GM21423 (cell line): ENCODE measurements at regions not wholly inside any gene's neighbourhood (a gene's known extent, or its start where the extent isn't known, plus 50 kb on each side); places are given as distances from the start of the nearest gene placed in this dataset.

ENCODE experiments used
- ATAC-seq: cut with Tn5 transposase; IDR thresholded peaks from one replicate; pipeline ENCODE4 v1.9.1; 2021; ENCODE audit warnings: mild to moderate bottlenecking, moderate library complexity; ENCODE audit not compliant: unreplicated experiment

- no peak for ATAC-seq
Observed at GRCh38 chr20:16124491-16124890, 448.8 kb downstream of the KIF16B start.

DNA sequence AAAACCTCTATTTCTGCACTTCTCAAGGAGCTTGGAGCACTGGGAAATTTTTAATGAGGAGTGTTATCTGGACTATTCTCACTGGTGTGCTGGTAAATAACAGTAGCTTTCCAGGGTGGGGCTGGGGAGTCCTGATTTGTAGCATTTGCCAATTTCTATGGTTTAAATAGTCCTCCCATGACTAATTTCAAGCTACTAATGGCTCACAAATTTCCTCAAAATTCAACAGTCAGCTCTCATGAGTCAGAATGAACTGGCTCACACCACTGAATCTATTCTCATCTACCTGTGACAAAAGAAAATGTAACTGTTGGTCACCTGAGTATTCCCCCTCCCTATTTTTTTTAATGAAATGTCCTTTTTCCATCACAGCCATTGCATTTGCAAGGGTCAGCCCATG, 449.6 kb downstream of the KIF16B start:
- ATAC-seq = no peak

DNA sequence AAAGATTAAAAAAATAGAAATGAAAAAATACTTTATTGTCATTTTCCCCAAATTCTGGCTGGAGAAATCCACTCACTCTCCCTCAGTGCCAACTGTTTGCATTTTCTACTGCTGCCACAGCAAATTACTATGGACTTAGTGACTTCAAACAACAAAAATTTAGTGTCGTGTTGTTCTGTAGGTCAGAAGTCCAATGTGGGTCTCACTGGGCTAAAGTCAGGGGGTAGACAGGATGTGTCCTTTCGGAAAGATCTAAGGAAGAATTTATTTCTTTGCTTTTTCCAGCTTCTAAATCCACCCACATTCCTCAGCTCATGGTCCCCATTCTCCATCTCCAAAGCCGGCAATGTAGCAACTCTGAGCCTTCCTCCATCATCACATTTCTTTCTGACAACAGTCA, 453.3 kb downstream of the KIF16B start:
- no peak for ATAC-seq

- no peak for ATAC-seq
Observed at GRCh38 chr20:16115911-16116552, 457.2 kb downstream of the KIF16B start.

DNA sequence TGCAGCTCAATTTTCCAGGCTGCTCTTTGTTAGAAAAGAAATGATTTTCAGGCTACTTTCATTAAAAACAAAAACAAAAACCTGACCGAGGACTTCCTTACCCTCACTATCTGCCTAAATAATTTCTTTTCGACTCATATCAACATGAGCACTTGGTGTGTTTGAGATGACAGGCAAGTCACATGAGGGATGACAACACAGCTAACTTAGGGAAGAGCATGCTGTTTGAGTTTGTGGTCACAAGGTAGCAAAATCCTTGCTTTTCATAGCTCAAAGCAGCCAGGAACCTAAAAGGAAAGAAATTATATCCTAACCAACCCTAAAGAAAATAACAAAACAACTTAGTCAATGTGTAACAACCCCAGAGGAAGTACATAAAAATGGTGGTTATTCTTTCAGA, 459.5 kb downstream of the KIF16B start:
- no peak for ATAC-seq

DNA sequence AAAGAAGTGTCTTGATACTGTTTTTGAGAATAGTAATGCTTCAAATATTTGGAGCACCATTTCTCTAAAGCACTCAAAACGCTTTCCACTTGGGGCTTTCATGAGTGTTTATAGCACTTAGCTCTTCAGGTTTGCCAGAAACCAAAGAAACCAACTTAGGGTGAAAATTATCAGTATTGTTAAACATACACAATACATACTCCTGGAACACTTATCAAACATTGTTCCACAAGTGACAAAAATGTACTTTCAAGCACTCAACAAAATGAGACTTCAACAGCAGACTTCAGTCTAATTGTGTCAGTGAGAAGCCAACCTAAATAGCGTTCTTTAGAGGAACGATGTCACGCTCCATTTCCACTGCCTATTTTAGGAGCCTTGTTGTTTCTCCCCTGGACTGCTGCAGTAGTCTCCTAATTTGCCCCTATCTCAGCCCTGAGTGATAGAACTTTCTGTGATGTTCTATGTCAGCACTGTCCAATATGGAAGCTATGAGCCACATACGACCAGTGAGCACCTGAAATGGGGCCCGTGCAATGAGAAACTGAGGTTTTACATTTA, 461.3 kb downstream of the KIF16B start:
- ATAC-seq = no peak

DNA sequence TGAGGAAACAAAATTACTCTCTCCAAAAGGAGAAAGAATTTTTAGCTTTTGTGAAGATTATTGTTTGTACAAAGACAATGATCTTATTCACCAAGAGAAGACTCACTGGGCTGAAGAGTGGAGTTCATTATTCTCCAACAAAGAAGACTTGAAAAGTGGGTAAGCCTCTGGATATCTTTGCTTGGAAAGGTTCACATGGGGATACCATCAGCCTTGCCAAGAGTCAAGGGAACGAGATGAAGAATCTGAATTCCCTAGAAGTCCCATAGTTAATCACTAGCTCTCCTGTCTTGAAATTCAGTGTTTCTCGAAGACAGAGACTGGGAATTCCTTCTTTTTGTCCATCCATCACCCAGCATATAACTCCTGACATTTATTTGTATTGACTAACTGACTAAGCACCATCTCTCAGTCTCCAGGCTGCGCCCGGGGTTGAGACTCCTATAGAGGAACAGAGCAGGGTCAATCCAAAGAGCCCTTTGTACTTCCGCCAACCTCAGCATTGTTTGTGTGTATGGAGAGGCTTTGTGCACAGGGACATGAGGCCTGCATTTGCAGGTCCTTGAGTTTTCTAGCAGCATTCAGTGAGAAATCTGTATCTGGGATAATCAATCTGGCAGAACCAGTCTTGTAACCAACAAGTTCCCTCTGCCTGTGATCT, 461.9 kb downstream of the KIF16B start:
- ATAC-seq = no peak

DNA sequence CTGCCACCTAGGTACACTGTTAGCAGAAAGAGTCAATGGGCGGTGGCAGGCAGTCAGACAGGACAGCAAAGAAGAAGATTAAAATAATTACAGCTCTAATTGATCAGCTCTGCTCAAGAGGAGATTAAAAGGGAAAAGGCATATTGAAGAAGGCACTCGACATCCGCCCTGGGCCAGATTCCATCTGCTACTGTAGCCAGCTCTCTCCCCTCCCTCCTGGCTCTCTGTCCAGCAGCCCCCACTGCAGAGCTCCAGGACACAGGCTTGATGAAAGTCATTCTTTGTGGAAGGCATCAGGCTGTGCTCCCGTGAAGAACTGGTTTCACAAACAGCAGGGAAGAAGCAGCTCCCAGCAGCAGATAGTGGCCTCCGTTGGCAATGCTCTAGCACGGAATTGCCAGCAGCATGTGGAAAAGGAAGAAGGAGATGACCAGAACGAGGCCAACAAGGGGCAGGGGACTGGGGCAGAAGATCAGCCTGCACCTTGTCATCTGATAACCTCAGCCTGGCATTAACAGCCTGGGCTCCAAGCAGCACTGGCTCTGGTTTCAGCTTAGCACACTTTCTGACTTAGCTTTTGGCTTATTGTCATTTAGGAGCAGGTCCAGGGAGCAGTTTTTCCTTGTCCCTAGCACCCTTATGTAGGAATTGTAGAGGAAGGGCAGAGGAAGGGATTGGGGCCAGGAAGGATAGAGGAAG, 465.9 kb downstream of the KIF16B start:
- ATAC-seq = no peak

- ATAC-seq = no peak
Observed at GRCh38 chr20:16106191-16106849, 466.9 kb downstream of the KIF16B start.

DNA sequence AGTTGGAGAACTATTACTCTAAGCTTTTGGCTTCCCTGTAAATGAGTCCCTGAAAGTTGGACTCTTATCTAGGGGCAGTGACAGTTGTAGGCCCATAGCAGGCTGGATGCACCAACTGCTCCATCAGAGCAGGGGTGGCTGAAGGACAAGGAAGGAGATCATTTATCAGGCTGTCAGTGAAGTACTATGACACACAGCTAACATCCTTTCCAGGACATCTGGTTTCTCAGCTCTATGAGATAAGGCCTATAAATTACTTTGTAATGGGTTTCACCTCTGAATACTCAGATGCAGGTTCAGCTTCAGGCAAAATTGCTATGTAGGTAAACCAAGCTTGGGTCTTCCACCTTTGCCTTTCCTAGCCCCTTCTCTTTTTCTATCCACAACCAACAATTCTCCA, 468.5 kb downstream of the KIF16B start:
- no peak for ATAC-seq
